WERI-Rb-1 (cell line): ENCODE measurements at regions not wholly inside any gene's neighbourhood (a gene's known extent, or its start where the extent isn't known, plus 50 kb on each side); places are given as distances from the start of the nearest gene placed in this dataset.

Source experiments
- DNase-seq: peaks from one replicate; pipeline ENCODE4 v3.0.0-alpha.2; 2020
- H3K27ac ChIP-seq: fragments of 250-450 bp; sonication (Bioruptor Pico); 2 replicates; pipeline ENCODE4 v1.5.1; 2020; ENCODE audit warnings: mild to moderate bottlenecking, moderate library complexity
- H3K27me3 ChIP-seq: fragments of 250-450 bp; sonication (Bioruptor Pico); 2 replicates; pipeline ENCODE4 v1.5.1; 2021; ENCODE audit warnings: mild to moderate bottlenecking, low read depth, moderate library complexity; ENCODE audit not compliant: insufficient read depth, severe bottlenecking
- H3K36me3 ChIP-seq: fragments of 250-450 bp; sonication (Bioruptor Pico); 2 replicates; pipeline ENCODE4 v1.5.1; 2020; ENCODE audit warnings: mild to moderate bottlenecking, moderate library complexity
- H3K4me3 ChIP-seq: 2 replicates; pipeline ENCODE4 v1.5.1; 2011; ENCODE audit warnings: low read depth, mild to moderate bottlenecking, control low read depth, low read length
- H3K9me3 ChIP-seq: fragments of 250-450 bp; sonication (Bioruptor Pico); 2 replicates; pipeline ENCODE4 v1.5.1; 2021; ENCODE audit warnings: mild to moderate bottlenecking, moderate library complexity; ENCODE audit not compliant: severe bottlenecking
- TF ChIP-seq, protein P1 (sequence below): IDR thresholded peaks from 2 replicates; pipeline ENCODE4 v1.5.1; 2011; ENCODE audit warnings: low read depth, mild to moderate bottlenecking, control low read depth, inconsistent platforms, low read length

DNA sequence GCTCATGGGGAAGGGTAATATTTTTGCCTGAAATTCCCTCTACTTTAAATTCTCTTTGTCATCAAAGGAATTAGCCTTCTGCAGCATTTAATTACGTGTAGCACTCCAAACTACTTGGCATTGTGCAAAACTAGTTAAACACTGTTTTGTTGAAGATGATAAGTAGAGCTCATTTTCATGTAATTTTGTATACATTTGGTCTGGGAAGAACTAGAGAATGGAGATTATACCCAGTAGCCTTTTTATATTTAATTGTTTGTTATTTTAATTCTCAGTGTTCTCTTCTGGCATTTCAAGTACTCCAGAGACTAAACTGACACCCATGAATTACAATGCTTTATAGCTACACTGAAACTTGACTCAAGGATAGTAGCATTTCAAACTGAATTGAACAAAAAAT lies 211.5 kb upstream of the SMIM31 start:
- no peak overlapping the region for H3K4me3 ChIP-seq
- DNase-seq = no peak
- TF ChIP-seq, protein P1, sequence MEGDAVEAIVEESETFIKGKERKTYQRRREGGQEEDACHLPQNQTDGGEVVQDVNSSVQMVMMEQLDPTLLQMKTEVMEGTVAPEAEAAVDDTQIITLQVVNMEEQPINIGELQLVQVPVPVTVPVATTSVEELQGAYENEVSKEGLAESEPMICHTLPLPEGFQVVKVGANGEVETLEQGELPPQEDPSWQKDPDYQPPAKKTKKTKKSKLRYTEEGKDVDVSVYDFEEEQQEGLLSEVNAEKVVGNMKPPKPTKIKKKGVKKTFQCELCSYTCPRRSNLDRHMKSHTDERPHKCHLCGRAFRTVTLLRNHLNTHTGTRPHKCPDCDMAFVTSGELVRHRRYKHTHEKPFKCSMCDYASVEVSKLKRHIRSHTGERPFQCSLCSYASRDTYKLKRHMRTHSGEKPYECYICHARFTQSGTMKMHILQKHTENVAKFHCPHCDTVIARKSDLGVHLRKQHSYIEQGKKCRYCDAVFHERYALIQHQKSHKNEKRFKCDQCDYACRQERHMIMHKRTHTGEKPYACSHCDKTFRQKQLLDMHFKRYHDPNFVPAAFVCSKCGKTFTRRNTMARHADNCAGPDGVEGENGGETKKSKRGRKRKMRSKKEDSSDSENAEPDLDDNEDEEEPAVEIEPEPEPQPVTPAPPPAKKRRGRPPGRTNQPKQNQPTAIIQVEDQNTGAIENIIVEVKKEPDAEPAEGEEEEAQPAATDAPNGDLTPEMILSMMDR = no peak
- peaks cover 19% of the 10 kb centered on the region for H3K9me3 ChIP-seq
- no peaks in the 10 kb centered on the region for H3K36me3 ChIP-seq
- no peak overlapping the region for H3K27ac ChIP-seq
- H3K27me3 ChIP-seq = no peaks in the 10 kb centered on the region

- TF ChIP-seq, protein P1 = no peak
- no peak overlapping the region for H3K4me3 ChIP-seq
- H3K27me3 ChIP-seq = no peaks in the 10 kb centered on the region
- no peak for DNase-seq
- no peak overlapping the region for H3K27ac ChIP-seq
- H3K9me3 ChIP-seq = peaks cover 3% of the 10 kb centered on the region
- no peaks in the 10 kb centered on the region for H3K36me3 ChIP-seq
Observed at GRCh38 chr4:164550989-164551712, 202.8 kb upstream of the SMIM31 start.

- DNase-seq = no peak
- TF ChIP-seq, protein P1 = no peak
- no peaks in the 10 kb centered on the region for H3K27me3 ChIP-seq
- H3K9me3 ChIP-seq = peaks cover 3% of the 10 kb centered on the region
- H3K4me3 ChIP-seq = no peak overlapping the region
- no peak overlapping the region for H3K27ac ChIP-seq
- H3K36me3 ChIP-seq = no peaks in the 10 kb centered on the region
Observed at GRCh38 chr4:164551713-164552040, 202.3 kb upstream of the SMIM31 start.

- Histone ChIP-seq H3K27me3 (no peaks in the 10 kb centered on the region), H3K9me3 (peaks cover 5% of the 10 kb centered on the region), H3K27ac (no peak overlapping the region), H3K36me3 (no peaks in the 10 kb centered on the region), H3K4me3 (no peak overlapping the region)
- TF ChIP-seq, protein P1 = no peak
- DNase-seq = no peak
Observed at GRCh38 chr4:164571593-164572390, 182.1 kb upstream of the SMIM31 start.

DNA sequence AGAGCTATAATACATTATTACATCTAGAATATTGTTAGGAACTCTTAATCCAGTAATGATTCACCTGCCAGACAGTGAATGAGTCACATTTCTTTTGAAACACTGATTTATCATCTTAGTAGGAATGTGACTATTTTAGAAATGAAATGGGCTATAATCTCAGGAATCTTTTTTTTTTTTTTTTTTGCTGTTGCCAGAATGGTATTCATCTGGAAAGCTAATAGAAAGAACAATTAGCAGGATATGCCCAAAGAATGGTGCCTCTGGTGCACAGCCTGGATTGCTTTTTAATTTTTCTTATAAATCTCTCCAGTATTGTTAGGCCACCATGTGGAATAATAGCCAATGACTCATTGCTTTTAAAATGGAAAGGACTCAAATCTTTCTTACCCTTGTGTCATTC lies 181.1 kb upstream of the SMIM31 start:
- DNase-seq = no peak
- Histone ChIP-seq H3K36me3 (no peaks in the 10 kb centered on the region), H3K27me3 (no peaks in the 10 kb centered on the region), H3K27ac (no peak overlapping the region), H3K4me3 (no peak overlapping the region), H3K9me3 (peaks cover 5% of the 10 kb centered on the region)
- TF ChIP-seq, protein P1 = no peak

DNA sequence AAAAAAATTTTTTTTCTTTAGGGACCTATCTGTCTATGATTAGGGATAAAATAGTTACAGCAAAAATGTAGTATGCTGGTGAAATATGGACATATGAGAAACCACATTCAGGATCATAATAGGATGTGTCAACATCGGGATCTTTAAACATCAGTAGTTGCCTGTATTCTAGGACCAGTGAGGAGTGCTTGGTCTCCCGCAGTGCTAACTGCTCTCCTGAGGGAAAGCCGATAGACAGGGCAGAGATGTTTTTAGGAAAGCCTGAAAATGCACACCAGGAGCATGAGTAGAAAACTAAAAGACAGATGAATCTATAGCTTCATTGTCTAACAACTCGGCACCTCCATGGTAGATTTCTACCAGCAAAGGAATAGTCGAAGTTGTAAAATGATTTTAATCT lies 178.1 kb upstream of the SMIM31 start:
- no peak for DNase-seq
- no peaks in the 10 kb centered on the region for H3K27me3 ChIP-seq
- H3K4me3 ChIP-seq = no peak overlapping the region
- TF ChIP-seq, protein P1 = no peak
- H3K36me3 ChIP-seq = no peaks in the 10 kb centered on the region
- peaks cover 5% of the 10 kb centered on the region for H3K9me3 ChIP-seq
- H3K27ac ChIP-seq = no peak overlapping the region
